ENCODE measurements at regions not wholly inside any gene's neighbourhood (a gene's known extent, or its start where the extent isn't known, plus 50 kb on each side); places are given as distances from the start of the nearest gene placed in this dataset.

DNA sequence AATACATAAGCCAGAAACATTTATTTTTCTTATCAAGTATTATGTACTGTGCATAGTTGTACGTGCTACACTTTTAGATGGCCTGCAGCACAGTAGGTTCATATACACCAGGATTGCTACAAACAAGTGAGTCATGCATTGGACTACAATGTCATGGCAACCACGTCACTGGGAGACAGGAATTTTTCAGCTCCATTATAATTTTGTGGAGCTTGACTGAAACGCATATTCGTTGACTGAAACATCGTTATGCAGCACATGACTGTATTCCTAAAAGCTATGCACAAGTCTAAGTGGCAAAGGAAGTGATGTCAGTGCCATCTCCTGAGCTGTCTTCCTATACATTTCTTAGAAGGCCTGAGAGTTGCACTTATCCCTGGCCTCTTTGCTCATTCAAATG is 871.8 kb downstream of the IPMK start:
- no peak overlapping the region for H3K27ac Mint-ChIP-seq
- POLR2A ChIA-PET = no interaction called here
- H3K4me3 Mint-ChIP-seq = no peak overlapping the region
- intact Hi-C loops (cut with micrococcal nuclease) = no loop called here
- no peaks in the 10 kb centered on the region for H3K36me3 Mint-ChIP-seq (ENCODE audit: low read depth)
- H3K27me3 Mint-ChIP-seq = no peaks in the 10 kb centered on the region
- H3K9me3 Mint-ChIP-seq = peaks cover 3% of the 10 kb centered on the region
- ATAC-seq (ENCODE audit: low read depth) (no peak), DNase-seq (no peak)
- CTCF ChIA-PET = no interaction called here
- no peaks in the 10 kb centered on the region for H3K4me1 Mint-ChIP-seq
- TF ChIP-seq, protein P1, sequence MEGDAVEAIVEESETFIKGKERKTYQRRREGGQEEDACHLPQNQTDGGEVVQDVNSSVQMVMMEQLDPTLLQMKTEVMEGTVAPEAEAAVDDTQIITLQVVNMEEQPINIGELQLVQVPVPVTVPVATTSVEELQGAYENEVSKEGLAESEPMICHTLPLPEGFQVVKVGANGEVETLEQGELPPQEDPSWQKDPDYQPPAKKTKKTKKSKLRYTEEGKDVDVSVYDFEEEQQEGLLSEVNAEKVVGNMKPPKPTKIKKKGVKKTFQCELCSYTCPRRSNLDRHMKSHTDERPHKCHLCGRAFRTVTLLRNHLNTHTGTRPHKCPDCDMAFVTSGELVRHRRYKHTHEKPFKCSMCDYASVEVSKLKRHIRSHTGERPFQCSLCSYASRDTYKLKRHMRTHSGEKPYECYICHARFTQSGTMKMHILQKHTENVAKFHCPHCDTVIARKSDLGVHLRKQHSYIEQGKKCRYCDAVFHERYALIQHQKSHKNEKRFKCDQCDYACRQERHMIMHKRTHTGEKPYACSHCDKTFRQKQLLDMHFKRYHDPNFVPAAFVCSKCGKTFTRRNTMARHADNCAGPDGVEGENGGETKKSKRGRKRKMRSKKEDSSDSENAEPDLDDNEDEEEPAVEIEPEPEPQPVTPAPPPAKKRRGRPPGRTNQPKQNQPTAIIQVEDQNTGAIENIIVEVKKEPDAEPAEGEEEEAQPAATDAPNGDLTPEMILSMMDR (IDR thresholded peaks at IDR 0.05) = no peak

DNA sequence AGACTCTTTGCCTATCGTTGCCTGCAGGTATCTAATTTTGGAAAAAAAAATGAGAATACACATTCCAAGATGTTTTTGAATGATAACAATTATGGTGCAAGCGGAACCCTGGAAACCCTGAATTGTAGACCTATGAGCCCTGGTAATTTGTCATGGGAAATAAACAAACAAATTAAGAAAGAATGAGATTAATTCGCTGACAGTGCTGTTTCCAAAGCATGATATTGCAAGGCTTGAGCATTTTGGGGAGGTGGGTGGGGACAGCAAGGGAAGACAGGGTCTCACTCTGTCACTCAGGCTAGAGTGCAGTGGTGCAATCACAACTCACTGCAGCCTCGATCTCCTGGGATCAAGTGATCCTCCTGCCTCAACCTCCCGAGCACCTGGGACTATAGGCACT is 900.3 kb downstream of the IPMK start:
- ATAC-seq (ENCODE audit: low read depth) = no peak
- no peaks in the 10 kb centered on the region for H3K36me3 Mint-ChIP-seq (ENCODE audit: low read depth)
- no peak overlapping the region for H3K4me3 Mint-ChIP-seq
- no peak overlapping the region for H3K27ac Mint-ChIP-seq
- H3K4me1 Mint-ChIP-seq = no peaks in the 10 kb centered on the region
- ChIA-PET CTCF (no interaction called here), POLR2A (no interaction called here)
- H3K27me3 Mint-ChIP-seq = no peaks in the 10 kb centered on the region
- intact Hi-C loops (cut with micrococcal nuclease) = no loop called here
- no peaks in the 10 kb centered on the region for H3K9me3 Mint-ChIP-seq
- DNase-seq = no peak
- TF ChIP-seq, protein P1 (IDR thresholded peaks at IDR 0.05) = no peak

DNA sequence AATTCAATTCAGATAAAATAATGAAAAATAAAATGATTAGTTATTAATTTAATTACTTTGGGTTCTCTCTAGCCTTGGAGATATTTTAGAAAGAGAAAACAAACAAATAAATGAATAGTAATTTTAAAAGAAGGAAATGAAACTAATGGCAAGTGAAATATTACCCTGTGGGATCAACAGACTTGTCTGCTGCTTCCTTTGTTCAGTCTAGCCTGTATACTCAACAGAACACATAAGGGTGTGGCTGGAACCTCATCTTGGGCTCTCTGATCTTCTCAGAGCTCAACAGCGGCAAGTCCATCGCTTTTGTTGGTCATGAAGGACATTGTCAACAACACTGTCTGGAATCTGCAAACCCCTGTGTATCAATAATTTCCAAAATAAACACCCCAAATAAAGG is 904.9 kb downstream of the IPMK start:
- intact Hi-C loops (cut with micrococcal nuclease) = no loop called here
- H3K4me3 Mint-ChIP-seq = no peak overlapping the region
- TF ChIP-seq, protein P1 (IDR thresholded peaks at IDR 0.05) = no peak
- ChIA-PET CTCF (no interaction called here), POLR2A (no interaction called here)
- H3K27me3 Mint-ChIP-seq = no peaks in the 10 kb centered on the region
- no peak for ATAC-seq (ENCODE audit: low read depth)
- DNase-seq = no peak
- H3K27ac Mint-ChIP-seq = no peak overlapping the region
- no peaks in the 10 kb centered on the region for H3K4me1 Mint-ChIP-seq
- H3K36me3 Mint-ChIP-seq (ENCODE audit: low read depth) = no peaks in the 10 kb centered on the region
- H3K9me3 Mint-ChIP-seq = peaks cover 1% of the 10 kb centered on the region

DNA sequence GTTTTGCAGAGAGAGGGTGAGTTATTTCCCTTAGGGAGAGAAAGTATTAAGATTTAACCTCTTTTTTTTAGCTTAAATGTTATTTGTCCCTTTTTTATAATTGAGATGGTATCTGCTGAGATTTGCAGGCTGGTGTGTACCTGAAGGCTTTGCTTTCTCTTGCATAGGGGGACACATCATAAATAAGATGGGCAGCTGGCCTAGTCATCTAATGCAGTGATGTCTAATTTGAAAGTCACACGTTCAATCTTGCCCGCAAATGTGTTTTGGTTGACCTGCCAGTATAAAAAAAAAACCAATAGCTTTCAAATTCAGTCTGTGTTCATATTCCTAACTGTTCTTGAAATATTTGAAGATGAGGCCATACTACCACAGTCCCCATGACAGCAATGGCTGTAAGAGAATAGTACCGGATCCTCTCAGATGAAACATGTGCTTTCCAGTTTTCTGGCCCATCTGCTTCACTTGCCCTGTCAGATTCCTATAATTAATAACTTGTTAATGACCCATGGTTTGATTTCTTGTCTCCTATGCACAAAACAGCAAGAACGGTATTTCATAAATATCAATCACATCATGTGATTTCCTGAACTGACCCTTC is 914.2 kb downstream of the IPMK start:
- no peaks in the 10 kb centered on the region for H3K27me3 Mint-ChIP-seq
- CTCF ChIA-PET = no interaction called here
- H3K36me3 Mint-ChIP-seq (ENCODE audit: low read depth) = no peaks in the 10 kb centered on the region
- no peaks in the 10 kb centered on the region for H3K4me1 Mint-ChIP-seq
- ATAC-seq (ENCODE audit: low read depth) (no peak), DNase-seq (no peak)
- H3K27ac Mint-ChIP-seq = no peak overlapping the region
- POLR2A ChIA-PET = no interaction called here
- H3K9me3 Mint-ChIP-seq = no peaks in the 10 kb centered on the region
- H3K4me3 Mint-ChIP-seq = no peak overlapping the region
- TF ChIP-seq, protein P1 (IDR thresholded peaks at IDR 0.05) = no peak
- intact Hi-C loops (cut with micrococcal nuclease) = no loop called here

DNA sequence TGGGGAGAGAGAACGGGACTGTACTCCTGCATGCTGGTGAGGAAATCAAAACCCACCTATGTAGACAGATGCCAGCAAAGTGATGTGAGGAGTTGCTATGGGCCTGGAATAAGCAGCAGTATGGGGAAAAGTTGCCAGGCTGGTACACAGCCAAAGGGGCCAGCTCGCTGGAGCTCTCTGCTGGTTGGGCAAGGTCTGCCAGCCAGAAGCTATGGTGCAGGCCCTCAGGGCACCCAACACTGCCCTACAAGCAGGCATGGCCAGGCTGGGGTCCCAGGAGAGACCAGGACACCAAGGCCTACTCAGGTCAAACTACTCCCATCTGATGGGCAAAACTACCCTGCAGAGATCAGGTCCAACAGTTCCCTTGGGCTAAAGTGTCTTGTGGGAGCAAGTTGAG is 916.6 kb downstream of the IPMK start:
- POLR2A ChIA-PET = no interaction called here
- TF ChIP-seq, protein P1 (IDR thresholded peaks at IDR 0.05) = no peak
- Mint-ChIP-seq H3K27me3 (no peaks in the 10 kb centered on the region), H3K27ac (no peak overlapping the region), H3K36me3 (ENCODE audit: low read depth) (no peaks in the 10 kb centered on the region), H3K9me3 (no peaks in the 10 kb centered on the region), H3K4me3 (no peak overlapping the region), H3K4me1 (no peaks in the 10 kb centered on the region)
- CTCF ChIA-PET = no interaction called here
- no peak for ATAC-seq (ENCODE audit: low read depth)
- intact Hi-C loops (cut with micrococcal nuclease) = no loop called here
- DNase-seq = no peak

All from activated B cell treated with CpG ODN at 0.5 μM for 24 hours (primary cell).